ENCODE measurements at regions not wholly inside any gene's neighbourhood (a gene's known extent, or its start where the extent isn't known, plus 50 kb on each side); places are given as distances from the start of the nearest gene placed in this dataset.

- Histone ChIP-seq H3K4me1 (ENCODE audit: control insufficient read depth, insufficient read depth, low read length) (peaks cover 14% of the 10 kb centered on the region), H3K9ac (ENCODE audit: low read depth, low read length) (no peak overlapping the region)
These were observed 114.5 kb upstream of the KCNK2 start for GRCh38 chr1:214967865-214968575.

GRCh38 chr1:214970016-214970415 lies 112.5 kb upstream of the KCNK2 start:
- no peak overlapping the region for H3K4me3 ChIP-seq (ENCODE audit: low read length)
- H3K9me3 ChIP-seq (replicated peaks; ENCODE audit: low read length): no peaks in the 10 kb centered on the region
- H3K27me3 ChIP-seq (ENCODE audit: control insufficient read depth, insufficient read depth, low read length): no peaks in the 10 kb centered on the region
- no peak overlapping the region for H3K4me2 ChIP-seq (ENCODE audit: low read length)
- H3K9ac ChIP-seq (ENCODE audit: low read depth, low read length): no peak overlapping the region
- H3K4me1 ChIP-seq (ENCODE audit: control insufficient read depth, insufficient read depth, low read length): peaks cover 14% of the 10 kb centered on the region
- no peaks in the 10 kb centered on the region for H3K36me3 ChIP-seq (ENCODE audit: insufficient read depth, low read length)

More at GRCh38 chr1:214967865-214968575, 114.5 kb upstream of the KCNK2 start:
- Histone ChIP-seq H3K27me3 (ENCODE audit: control insufficient read depth, insufficient read depth, low read length) (no peaks in the 10 kb centered on the region), H3K36me3 (ENCODE audit: insufficient read depth, low read length) (no peaks in the 10 kb centered on the region), H3K9me3 (replicated peaks; ENCODE audit: low read length) (no peaks in the 10 kb centered on the region), H3K4me2 (ENCODE audit: low read length) (peak overlapping the region; percentile 15), H3K4me3 (ENCODE audit: low read length) (no peak overlapping the region)

GRCh38 chr1:214971071-214971470 lies 111.5 kb upstream of the KCNK2 start:
- Histone ChIP-seq H3K36me3 (ENCODE audit: insufficient read depth, low read length) (no peaks in the 10 kb centered on the region), H3K4me1 (ENCODE audit: control insufficient read depth, insufficient read depth, low read length) (peaks cover 14% of the 10 kb centered on the region), H3K9ac (ENCODE audit: low read depth, low read length) (no peak overlapping the region), H3K9me3 (replicated peaks; ENCODE audit: low read length) (no peaks in the 10 kb centered on the region), H3K4me2 (ENCODE audit: low read length) (no peak overlapping the region), H3K4me3 (ENCODE audit: low read length) (no peak overlapping the region), H3K27me3 (ENCODE audit: control insufficient read depth, insufficient read depth, low read length) (no peaks in the 10 kb centered on the region)

GRCh38 chr1:214974002-214974401 lies 108.5 kb upstream of the KCNK2 start:
- Histone ChIP-seq H3K4me1 (ENCODE audit: control insufficient read depth, insufficient read depth, low read length) (peaks cover 3% of the 10 kb centered on the region), H3K9ac (ENCODE audit: low read depth, low read length) (no peak overlapping the region), H3K4me2 (ENCODE audit: low read length) (no peak overlapping the region), H3K36me3 (ENCODE audit: insufficient read depth, low read length) (no peaks in the 10 kb centered on the region), H3K9me3 (replicated peaks; ENCODE audit: low read length) (no peaks in the 10 kb centered on the region), H3K27me3 (ENCODE audit: control insufficient read depth, insufficient read depth, low read length) (no peaks in the 10 kb centered on the region), H3K4me3 (ENCODE audit: low read length) (no peak overlapping the region)

GRCh38 chr1:214976665-214977064 lies 105.9 kb upstream of the KCNK2 start:
- H3K9me3 ChIP-seq (replicated peaks; ENCODE audit: low read length): no peaks in the 10 kb centered on the region
- peaks cover 9% of the 10 kb centered on the region for H3K4me1 ChIP-seq (ENCODE audit: control insufficient read depth, insufficient read depth, low read length)
- no peak overlapping the region for H3K4me3 ChIP-seq (ENCODE audit: low read length)
- H3K9ac ChIP-seq (ENCODE audit: low read depth, low read length): no peak overlapping the region
- no peaks in the 10 kb centered on the region for H3K27me3 ChIP-seq (ENCODE audit: control insufficient read depth, insufficient read depth, low read length)
- no peaks in the 10 kb centered on the region for H3K36me3 ChIP-seq (ENCODE audit: insufficient read depth, low read length)
- no peak overlapping the region for H3K4me2 ChIP-seq (ENCODE audit: low read length)

- Histone ChIP-seq H3K4me3 (ENCODE audit: low read length) (no peak overlapping the region), H3K27me3 (ENCODE audit: control insufficient read depth, insufficient read depth, low read length) (no peaks in the 10 kb centered on the region), H3K36me3 (ENCODE audit: insufficient read depth, low read length) (no peaks in the 10 kb centered on the region), H3K4me2 (ENCODE audit: low read length) (no peak overlapping the region), H3K9ac (ENCODE audit: low read depth, low read length) (no peak overlapping the region), H3K4me1 (ENCODE audit: control insufficient read depth, insufficient read depth, low read length) (peaks cover 9% of the 10 kb centered on the region), H3K9me3 (replicated peaks; ENCODE audit: low read length) (no peaks in the 10 kb centered on the region)
These were observed 105.4 kb upstream of the KCNK2 start for GRCh38 chr1:214977110-214977509.

- no peak overlapping the region for H3K9ac ChIP-seq (ENCODE audit: low read depth, low read length)
- H3K36me3 ChIP-seq (ENCODE audit: insufficient read depth, low read length): no peaks in the 10 kb centered on the region
- H3K4me2 ChIP-seq (ENCODE audit: low read length): no peak overlapping the region
- H3K4me3 ChIP-seq (ENCODE audit: low read length): no peak overlapping the region
- H3K27me3 ChIP-seq (ENCODE audit: control insufficient read depth, insufficient read depth, low read length): no peaks in the 10 kb centered on the region
- peaks cover 17% of the 10 kb centered on the region for H3K4me1 ChIP-seq (ENCODE audit: control insufficient read depth, insufficient read depth, low read length)
- no peaks in the 10 kb centered on the region for H3K9me3 ChIP-seq (replicated peaks; ENCODE audit: low read length)
These were observed 104.7 kb upstream of the KCNK2 start for GRCh38 chr1:214977700-214978374.

GRCh38 chr1:214979191-214979590 lies 103.3 kb upstream of the KCNK2 start:
- Histone ChIP-seq H3K9me3 (replicated peaks; ENCODE audit: low read length) (no peaks in the 10 kb centered on the region), H3K9ac (ENCODE audit: low read depth, low read length) (no peak overlapping the region), H3K27me3 (ENCODE audit: control insufficient read depth, insufficient read depth, low read length) (no peaks in the 10 kb centered on the region), H3K4me2 (ENCODE audit: low read length) (no peak overlapping the region), H3K36me3 (ENCODE audit: insufficient read depth, low read length) (no peaks in the 10 kb centered on the region), H3K4me3 (ENCODE audit: low read length) (no peak overlapping the region), H3K4me1 (ENCODE audit: control insufficient read depth, insufficient read depth, low read length) (peaks cover 26% of the 10 kb centered on the region)

- H3K9me3 ChIP-seq (replicated peaks; ENCODE audit: low read length): no peaks in the 10 kb centered on the region
- H3K36me3 ChIP-seq (ENCODE audit: insufficient read depth, low read length): no peaks in the 10 kb centered on the region
- H3K4me2 ChIP-seq (ENCODE audit: low read length): no peak overlapping the region
- H3K4me1 ChIP-seq (ENCODE audit: control insufficient read depth, insufficient read depth, low read length): peaks cover 26% of the 10 kb centered on the region
- H3K9ac ChIP-seq (ENCODE audit: low read depth, low read length): no peak overlapping the region
- H3K27me3 ChIP-seq (ENCODE audit: control insufficient read depth, insufficient read depth, low read length): no peaks in the 10 kb centered on the region
- H3K4me3 ChIP-seq (ENCODE audit: low read length): no peak overlapping the region
These were observed 101.6 kb upstream of the KCNK2 start for GRCh38 chr1:214980921-214981320.

- Histone ChIP-seq H3K4me1 (ENCODE audit: control insufficient read depth, insufficient read depth, low read length) (peaks cover 26% of the 10 kb centered on the region), H3K27me3 (ENCODE audit: control insufficient read depth, insufficient read depth, low read length) (no peaks in the 10 kb centered on the region), H3K36me3 (ENCODE audit: insufficient read depth, low read length) (no peaks in the 10 kb centered on the region), H3K9me3 (replicated peaks; ENCODE audit: low read length) (no peaks in the 10 kb centered on the region), H3K4me2 (ENCODE audit: low read length) (peak overlapping the region; percentile 7), H3K9ac (ENCODE audit: low read depth, low read length) (no peak overlapping the region), H3K4me3 (ENCODE audit: low read length) (no peak overlapping the region)
These were observed 99.2 kb upstream of the KCNK2 start for GRCh38 chr1:214983126-214983869.

GRCh38 chr1:214989341-214989740 lies 93.2 kb upstream of the KCNK2 start:
- Histone ChIP-seq H3K36me3 (ENCODE audit: insufficient read depth, low read length) (no peaks in the 10 kb centered on the region), H3K4me2 (ENCODE audit: low read length) (peak overlapping the region; percentile 2), H3K9ac (ENCODE audit: low read depth, low read length) (peak overlapping the region; percentile 51), H3K4me3 (ENCODE audit: low read length) (no peak overlapping the region), H3K4me1 (ENCODE audit: control insufficient read depth, insufficient read depth, low read length) (peaks cover 31% of the 10 kb centered on the region), H3K27me3 (ENCODE audit: control insufficient read depth, insufficient read depth, low read length) (no peaks in the 10 kb centered on the region), H3K9me3 (replicated peaks; ENCODE audit: low read length) (no peaks in the 10 kb centered on the region)
